CD4-positive, alpha-beta T cell treated with Interleukin-4 for 4 hours (primary cell): ENCODE measurements at regions not wholly inside any gene's neighbourhood (a gene's known extent, or its start where the extent isn't known, plus 50 kb on each side); places are given as distances from the start of the nearest gene placed in this dataset.
"Not testable (repeated sequence)": the region's sequence is repeated elsewhere in the genome, so short reads cannot be mapped to it uniquely, and the experiment has no call there.

ENCODE experiments used
- DNase-seq: peaks from one replicate; pipeline ENCODE4 v3.0.0-alpha.2; 2020

DNA sequence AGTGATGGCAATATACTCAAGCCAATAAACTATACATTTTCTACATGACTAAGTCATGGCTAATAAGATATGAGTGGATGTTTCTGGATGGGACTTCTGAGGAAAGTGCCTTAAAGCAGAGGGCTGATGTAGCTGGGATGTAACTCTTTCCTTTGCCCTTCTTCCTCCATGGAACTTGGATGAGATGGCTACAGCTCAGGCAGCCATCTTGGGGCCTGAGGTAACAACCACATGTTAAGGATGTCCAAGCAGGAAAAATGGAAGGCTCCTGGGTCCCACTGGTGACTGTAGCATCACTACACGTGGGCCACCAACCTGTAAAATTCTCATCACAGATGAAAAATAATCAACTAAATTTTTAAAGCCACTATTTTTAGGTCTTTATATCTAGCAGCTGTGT is 54.4 kb upstream of the GRIP1 start:
- no peak for DNase-seq

GRCh38 chr12:66733839-66734238 is 55.0 kb upstream of the GRIP1 start:
- DNase-seq, result no peak

GRCh38 chr12:66735275-66735674 is 56.4 kb upstream of the GRIP1 start:
- no peak for DNase-seq

DNA sequence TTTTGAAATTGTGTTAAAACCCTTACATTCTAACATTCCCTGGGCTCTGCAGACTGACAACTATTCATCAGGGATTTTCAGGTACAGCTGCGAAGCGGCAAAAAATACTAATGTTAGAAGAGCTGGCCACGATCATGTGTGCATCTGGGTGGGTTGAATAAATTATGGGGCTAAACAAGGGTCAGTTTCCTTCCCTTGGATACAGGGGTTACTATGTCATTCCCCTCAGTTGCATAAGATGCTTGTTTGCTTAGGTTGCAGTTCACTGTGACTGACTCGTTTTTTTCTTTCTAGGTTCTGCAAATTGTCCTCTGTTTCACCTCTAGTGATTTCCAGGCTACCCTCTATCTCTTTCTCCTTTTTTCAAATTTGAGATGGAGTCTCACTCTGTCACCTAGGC is 58.1 kb upstream of the GRIP1 start:
- no peak for DNase-seq

DNA sequence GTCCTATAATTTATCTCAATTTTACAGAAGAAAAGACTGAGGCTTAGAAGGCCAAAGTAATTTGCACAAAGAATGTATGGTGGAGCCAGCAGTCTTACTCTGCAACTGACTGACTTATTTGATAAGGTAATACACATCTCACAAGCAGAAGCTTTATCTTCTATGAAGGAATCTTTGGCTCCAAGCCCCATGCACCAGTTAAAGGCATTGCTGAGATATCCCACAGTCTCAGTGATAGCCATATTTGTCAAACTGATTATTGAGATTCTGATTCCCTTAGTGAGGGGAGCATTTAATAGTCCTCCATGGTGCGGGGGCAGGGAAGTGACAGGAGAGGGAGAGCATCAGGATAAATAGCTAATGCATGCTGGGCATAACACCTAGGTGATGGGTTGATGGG is 60.4 kb upstream of the GRIP1 start:
- DNase-seq, result no peak

DNA sequence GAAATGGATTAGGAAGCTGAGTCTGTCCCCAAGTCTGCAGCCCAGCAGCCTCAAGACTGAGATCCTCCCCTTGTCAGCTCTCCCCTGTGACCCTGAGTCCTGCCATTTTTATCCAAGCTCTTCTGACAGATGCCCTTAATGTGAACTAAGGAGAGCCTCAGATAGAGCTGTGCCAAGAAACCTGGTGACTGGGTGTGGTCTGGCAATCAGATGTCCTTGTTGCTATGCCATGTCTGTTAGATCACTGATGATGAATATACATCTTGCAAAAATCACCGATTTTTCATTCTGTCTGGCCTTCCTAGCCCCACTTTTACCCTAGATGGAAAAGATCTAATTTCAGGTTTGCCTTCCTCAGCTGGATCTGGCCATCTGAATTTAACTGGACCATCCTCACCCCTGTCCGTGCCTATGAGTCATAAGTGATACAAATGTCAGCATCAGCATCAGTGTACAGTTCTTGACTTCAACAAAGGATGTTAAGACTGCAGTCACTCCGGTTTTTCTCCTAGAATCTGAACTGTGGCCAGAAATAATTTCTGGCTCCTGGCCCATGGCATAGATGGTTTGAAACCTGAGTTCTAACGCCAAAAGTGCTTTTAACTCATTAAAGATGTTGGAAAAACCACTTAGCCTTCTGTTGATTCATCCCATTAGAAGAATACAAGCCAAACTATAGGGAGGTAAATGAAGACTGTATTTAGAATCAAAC is 61.2 kb upstream of the GRIP1 start:
- no peak for DNase-seq

GRCh38 chr12:66740732-66741131 is 61.9 kb upstream of the GRIP1 start:
- no peak for DNase-seq

DNA sequence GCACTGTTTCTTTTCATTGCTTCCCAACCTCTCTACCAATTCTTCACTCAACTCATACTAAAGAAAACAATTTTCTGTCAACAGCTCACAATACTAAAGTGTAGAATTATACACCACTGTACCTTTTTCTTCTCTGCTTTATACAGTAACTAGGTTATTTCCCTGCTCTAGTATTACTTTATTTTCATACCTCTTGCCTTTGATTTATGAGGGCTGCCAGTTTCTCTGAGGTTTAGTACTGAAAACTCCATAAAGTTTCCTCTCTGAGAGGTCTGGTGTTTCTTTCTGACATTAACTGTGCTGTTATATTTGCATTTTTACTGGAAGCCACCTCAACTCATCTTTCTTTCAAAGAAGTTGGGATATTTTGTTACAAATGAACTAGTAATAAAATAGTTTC is 63.0 kb upstream of the GRIP1 start:
- DNase-seq, result no peak

DNA sequence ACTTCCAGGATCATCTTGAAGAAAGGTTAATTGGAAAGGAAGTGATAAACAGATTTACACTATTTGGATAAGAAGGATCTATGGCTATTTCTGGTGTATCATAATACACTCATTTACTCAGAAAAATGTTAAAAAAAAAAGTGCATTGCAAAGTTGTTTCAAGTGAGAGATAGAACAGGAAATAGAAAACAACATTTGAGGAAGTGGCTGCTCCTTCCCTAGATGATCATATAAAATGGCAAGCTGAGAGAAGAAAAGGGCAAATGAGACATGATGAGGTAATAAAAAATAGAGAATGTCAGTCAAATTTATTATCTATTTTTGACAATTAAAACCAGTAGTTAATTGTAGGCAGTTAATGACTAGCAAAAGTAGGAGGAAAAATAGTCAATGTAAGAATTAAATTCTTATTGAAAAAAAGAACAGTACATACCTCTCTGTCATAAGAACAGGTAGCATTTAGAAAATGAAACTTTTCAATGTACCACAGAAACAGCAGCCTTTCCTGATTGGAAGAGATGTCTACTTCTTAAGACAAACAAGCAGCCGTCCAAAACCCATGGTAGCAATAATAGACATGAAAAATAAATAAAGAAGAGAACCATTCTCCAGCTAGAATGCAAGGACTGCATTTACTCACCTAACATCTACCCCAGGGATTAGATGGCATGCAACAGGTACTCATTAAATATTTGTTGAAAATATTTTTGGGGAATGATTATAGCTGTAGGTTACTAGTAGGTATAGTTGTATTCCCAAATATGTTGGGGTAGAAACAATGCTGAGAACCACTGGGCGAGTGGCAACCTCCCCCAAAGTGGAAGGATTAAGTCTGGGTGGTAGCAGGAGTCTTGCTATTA is 63.9 kb upstream of the GRIP1 start:
- no peak for DNase-seq

DNA sequence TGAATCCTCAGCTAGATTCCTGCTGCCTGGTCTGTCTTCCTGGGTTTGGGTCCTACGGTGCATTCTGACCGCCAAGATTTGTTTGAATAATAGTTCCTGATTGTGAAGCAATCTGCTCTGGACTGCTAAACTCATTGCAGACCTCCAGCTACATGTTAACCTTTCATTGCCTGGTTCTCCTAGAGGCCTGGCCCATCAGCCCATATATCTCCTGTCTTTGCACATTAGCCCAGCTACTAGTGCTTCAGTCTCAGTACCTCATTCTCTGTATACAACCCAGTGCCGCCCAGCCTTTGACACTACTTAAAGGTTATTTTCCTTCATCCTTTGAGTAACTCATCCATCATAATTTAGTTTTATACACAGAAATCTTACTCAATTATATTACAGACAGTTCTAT is 65.6 kb upstream of the GRIP1 start:
- no peak for DNase-seq

- DNase-seq, result no peak
These were observed 66.1 kb upstream of the GRIP1 start for GRCh38 chr12:66744956-66745383.

DNA sequence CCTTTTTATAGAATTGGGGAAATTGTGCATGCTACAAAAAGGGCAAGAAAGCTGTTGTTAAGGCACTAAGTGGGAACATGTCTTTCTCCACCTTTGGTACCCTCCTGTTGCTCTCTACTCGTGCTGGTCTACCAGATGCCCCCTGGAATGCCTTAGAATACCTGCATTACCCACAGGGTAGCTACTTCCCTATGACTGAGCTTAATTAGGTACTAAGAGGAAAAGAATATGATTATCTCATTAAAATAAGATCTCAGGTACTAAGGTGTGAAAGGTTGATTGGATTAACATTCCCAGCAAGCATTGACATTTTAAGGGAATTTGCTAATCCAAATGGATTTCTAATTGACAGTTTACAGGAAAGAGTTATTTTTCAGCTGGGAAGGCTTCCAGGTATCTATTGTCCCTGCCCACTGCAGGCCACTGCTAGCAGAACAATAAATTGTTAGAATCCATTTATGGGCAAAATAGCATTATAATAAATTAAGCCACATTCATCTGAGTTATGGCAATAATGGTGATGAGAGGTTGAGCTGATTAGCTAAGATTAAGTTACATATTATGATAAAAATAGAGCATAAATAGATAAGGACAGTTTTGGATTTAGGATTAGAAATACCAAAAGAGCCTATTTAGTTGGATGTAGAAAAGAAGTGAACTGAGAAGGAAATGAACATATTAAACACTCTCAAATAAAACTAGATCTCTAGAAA is 67.8 kb upstream of the GRIP1 start:
- DNase-seq, result no peak

DNA sequence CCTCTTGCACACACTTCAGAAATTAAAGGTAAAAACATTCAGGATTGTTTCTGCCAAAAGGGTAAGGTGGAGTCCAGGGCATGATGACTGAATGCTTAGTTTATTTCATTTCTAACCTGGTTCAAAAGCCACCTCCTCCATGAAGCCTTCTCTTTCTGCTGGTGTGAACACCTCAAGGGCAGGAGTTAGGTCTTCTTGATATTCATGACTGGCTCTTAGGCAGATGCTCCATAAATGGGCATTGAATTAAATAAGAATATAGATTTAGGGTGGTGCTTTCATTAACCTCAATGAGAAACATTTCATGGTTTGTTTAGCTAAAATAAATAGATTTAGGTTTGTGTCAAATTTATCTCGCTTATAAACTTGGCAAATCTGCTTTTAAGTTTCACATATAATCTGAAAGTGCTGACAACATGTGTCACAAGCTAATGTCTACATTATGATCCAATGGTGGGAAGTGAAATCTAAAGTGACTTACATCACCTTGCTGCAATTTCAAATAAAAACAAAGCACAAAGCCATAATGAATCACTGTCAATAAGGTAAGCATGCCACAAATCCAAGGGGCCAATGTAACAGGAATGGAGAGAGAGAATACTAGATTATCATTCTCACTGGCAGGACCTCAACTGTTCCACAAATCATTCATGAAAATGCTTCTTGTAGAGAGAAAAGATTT is 72.7 kb upstream of the GRIP1 start:
- DNase-seq, result no peak

DNA sequence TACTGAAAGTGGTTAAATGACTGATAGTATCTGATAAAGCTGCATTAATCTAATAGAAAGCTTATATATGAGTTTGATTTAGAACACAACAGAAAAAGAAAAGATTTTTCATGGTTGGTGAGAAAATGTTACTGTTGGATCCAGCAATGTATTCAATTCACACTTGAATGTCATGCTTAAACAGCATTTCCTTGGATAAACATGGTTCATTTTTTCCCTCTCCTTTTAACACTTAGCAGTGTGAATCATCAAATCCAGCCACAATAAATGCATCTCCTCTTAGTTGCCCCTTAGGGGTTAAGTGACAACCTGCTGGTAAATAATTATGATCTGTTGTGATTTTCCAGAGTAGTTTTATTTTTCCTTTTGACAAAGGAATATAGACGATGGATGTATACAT is 74.9 kb upstream of the GRIP1 start:
- no peak for DNase-seq

GRCh38 chr12:66755727-66756395 is 77.0 kb upstream of the GRIP1 start:
- no peak for DNase-seq

- no peak for DNase-seq
These were observed 77.8 kb upstream of the GRIP1 start for GRCh38 chr12:66756631-66757030.

- DNase-seq, result not testable (repeated sequence)
These were observed 81.2 kb upstream of the GRIP1 start for GRCh38 chr12:66760122-66760521.

- no peak for DNase-seq
These were observed 84.6 kb upstream of the GRIP1 start for GRCh38 chr12:66763467-66763866.

DNA sequence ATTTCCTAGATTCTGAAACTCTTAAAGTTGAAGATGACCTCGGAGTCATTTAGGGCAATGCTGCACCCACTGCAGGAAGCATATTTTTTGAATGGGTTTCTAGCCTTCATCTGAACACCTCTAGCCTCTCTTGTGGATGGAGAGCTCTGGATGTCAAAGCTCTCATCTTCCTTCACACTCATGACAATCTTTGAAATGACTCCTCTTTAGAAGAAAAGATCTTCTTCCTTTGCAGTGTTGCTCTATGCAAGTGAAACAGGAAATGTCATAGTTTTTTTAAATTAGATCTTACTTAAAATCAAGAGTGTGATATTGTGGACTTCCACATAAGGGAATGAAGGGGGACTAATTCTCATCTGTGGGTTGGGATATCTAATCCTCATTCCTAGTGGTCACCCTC is 86.3 kb upstream of the GRIP1 start:
- no peak for DNase-seq

- no peak for DNase-seq
These were observed 88.7 kb upstream of the GRIP1 start for GRCh38 chr12:66767536-66767935.

DNA sequence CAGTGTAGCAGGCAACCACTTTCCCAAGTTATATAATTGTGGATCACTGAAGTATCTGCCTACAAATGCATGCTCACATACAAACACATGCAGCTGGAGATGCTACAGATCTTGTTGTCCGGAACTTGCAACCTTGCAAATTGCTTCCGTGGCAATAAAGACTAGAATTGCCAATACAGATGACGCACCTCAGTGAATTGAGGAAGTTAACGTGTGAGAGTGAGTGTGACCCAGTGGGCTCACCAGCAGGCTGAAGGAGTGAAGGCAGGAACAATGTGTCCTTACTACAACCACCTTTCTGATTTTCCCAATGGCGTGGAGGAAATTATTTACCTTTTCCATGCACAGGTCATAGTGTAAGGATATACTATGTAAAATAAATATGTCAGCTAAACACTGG is 89.4 kb upstream of the GRIP1 start:
- no peak for DNase-seq

DNA sequence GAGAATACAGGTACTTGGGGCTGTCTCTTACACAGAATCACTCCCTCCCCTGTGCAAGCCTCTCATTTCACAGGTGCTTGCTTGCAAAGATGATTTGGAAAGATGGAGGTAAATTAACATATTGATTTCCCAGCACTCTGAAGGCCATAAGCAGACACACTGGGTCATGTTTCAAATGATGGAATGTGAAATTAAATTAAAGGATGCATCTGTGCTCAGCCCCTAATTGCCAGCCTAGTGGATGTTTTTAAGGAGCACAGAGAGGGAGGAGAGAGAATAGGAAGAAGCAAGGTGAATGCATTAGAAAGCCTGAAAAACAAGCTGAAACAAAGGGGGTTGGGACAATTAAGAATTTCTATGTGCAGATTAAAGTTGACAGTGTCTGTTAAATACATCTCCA is 96.1 kb upstream of the GRIP1 start:
- DNase-seq, result no peak

DNA sequence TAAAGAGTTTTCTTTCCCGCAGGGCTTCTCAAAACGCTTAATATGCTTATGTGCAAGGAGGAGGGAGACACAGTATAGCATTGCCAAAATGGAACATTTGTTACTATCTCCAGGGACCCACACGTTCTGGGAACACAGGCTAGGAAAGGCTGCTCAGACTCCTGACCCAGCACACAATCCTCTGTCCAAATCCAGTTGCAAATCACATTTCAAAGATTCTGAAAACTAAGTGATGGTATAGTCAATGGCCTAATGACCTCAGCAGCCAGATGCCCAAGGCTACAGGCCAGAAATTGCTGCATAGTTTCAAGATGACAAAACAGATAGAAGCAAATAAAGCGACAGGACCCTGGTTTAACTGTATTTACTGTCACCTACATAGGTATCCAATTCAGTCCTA is 97.0 kb upstream of the GRIP1 start:
- no peak for DNase-seq
